ENCODE measurements at regions not wholly inside any gene's neighbourhood (a gene's known extent, or its start where the extent isn't known, plus 50 kb on each side); places are given as distances from the start of the nearest gene placed in this dataset.
A peak's percentile ranks its signal among the peaks of the same experiment; 100 is the strongest.
"Not testable (repeated sequence)": the region's sequence is repeated elsewhere in the genome, so short reads cannot be mapped to it uniquely, and the experiment has no call there.

DNA sequence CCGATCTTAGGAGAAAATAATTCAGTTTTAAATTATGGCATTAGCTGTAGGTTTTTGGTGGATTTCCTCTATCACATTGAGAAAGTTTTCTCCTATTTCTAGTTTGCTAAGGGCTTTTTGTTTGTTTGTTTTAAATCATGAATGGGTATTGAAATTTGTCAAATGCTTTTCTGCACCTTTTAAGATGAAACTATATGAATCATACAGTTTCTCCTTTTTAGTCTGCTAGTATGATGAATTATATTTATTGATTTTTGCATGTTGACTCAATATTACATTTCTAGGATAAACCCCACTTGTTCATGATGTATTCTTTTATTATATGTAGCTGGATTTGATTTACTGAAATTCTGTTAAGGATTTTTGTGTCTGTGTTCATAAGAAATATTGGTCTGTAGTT lies 70.3 kb upstream of the PIP4K2A start:
- Mint-ChIP-seq H3K4me3 (ENCODE audit: low read depth) (no peak overlapping the region), H3K27ac (peak overlapping the region; percentile 61), H3K27me3 (no peaks in the 10 kb centered on the region), H3K36me3 (ENCODE audit: insufficient read depth) (peaks cover 4% of the 10 kb centered on the region), H3K4me1 (ENCODE audit: low read depth) (peaks cover 27% of the 10 kb centered on the region), H3K9me3 (ENCODE audit: low read depth) (peaks cover 4% of the 10 kb centered on the region)
- DNase-seq (ENCODE audit: low spot score, unreplicated experiment) = no peak
- no peak for TF ChIP-seq CTCF (IDR thresholded peaks at IDR 0.05; ENCODE audit: unreplicated experiment)

DNA sequence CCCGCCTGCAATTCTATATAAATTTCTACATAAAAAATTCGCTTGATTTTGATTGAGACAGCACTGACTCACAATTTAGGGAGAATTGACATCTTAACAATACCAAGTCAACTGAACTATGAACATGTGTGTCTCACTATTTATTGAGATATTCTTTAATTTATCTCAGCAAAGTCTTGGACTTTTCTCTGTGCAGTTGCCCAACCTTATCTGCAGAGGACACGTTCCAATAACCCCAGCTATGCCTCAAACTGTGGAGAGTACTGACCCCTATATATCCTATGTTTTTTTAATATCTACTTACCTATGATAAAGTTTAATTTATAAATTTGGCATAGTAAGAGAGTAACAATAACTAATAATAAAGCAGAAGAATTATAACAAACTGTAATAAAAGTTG lies 69.4 kb upstream of the PIP4K2A start:
- Mint-ChIP-seq H3K27me3 (no peaks in the 10 kb centered on the region), H3K4me1 (ENCODE audit: low read depth) (peaks cover 27% of the 10 kb centered on the region), H3K9me3 (ENCODE audit: low read depth) (no peaks in the 10 kb centered on the region), H3K27ac (no peak overlapping the region), H3K4me3 (ENCODE audit: low read depth) (no peak overlapping the region), H3K36me3 (ENCODE audit: insufficient read depth) (no peaks in the 10 kb centered on the region)
- no peak for TF ChIP-seq CTCF (IDR thresholded peaks at IDR 0.05; ENCODE audit: unreplicated experiment)
- DNase-seq (ENCODE audit: low spot score, unreplicated experiment) = no peak

DNA sequence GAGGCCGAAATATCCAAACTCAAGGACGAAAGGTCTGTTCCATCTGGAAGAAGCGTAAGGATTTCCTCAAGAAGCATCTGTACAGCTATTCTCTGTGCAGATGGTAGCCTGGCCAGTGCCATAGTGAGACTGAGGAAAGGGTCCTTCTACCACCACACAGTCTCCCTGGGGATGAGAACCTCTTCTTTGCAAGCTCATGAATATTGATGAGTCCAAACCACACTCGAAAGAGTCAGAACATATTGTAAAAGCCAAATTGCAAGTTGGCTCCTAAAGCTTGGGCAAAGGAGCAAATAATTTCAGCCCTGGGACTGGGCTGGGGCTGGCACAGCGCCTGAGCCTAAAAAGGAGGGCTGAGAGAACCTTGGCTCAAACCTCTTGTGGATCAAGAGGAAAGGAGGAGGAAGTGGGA lies 66.1 kb upstream of the PIP4K2A start:
- no peak for TF ChIP-seq CTCF (IDR thresholded peaks at IDR 0.05; ENCODE audit: unreplicated experiment)
- Mint-ChIP-seq H3K36me3 (ENCODE audit: insufficient read depth) (no peaks in the 10 kb centered on the region), H3K4me1 (ENCODE audit: low read depth) (peaks cover 15% of the 10 kb centered on the region), H3K27me3 (no peaks in the 10 kb centered on the region), H3K27ac (no peak overlapping the region), H3K4me3 (ENCODE audit: low read depth) (no peak overlapping the region), H3K9me3 (ENCODE audit: low read depth) (peaks cover 3% of the 10 kb centered on the region)
- no peak for DNase-seq (ENCODE audit: low spot score, unreplicated experiment)

DNA sequence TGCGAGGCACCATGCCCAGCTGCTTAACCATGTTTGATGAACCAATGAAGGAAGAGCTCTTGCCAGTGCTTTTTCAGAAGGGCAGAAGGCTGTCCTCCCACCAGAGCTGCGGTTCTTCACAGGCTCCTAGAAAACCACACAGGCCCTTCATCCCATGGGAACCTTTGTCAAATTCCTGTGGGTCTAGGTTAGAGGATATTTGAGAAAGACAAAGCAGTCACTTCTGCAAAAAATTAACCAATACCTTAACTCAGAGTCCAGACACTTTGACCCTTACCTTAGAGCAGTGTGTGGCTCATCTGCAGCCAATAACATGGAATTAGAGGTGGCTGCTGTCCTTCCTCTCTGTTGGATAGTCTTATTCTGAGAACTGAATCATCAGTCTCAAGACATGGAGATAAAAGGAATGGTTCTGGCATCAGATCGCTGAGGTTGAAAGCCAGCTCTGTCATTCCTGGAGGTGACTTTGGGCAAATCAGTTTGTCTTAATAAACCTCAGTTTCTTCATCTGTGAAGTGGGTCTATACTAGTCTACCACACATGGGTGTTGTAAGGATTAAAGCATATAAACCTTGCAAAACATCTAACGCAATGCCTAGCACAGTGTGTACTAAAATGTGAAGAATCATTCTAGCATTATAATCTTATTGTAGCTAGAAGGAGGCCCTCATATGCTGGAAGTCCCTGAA lies 65.1 kb upstream of the PIP4K2A start:
- Mint-ChIP-seq H3K4me1 (ENCODE audit: low read depth) (peaks cover 7% of the 10 kb centered on the region), H3K4me3 (ENCODE audit: low read depth) (no peak overlapping the region), H3K27me3 (no peaks in the 10 kb centered on the region), H3K36me3 (ENCODE audit: insufficient read depth) (no peaks in the 10 kb centered on the region), H3K27ac (no peak overlapping the region), H3K9me3 (ENCODE audit: low read depth) (peaks cover 3% of the 10 kb centered on the region)
- no peak for TF ChIP-seq CTCF (IDR thresholded peaks at IDR 0.05; ENCODE audit: unreplicated experiment)
- no peak for DNase-seq (ENCODE audit: low spot score, unreplicated experiment)

DNA sequence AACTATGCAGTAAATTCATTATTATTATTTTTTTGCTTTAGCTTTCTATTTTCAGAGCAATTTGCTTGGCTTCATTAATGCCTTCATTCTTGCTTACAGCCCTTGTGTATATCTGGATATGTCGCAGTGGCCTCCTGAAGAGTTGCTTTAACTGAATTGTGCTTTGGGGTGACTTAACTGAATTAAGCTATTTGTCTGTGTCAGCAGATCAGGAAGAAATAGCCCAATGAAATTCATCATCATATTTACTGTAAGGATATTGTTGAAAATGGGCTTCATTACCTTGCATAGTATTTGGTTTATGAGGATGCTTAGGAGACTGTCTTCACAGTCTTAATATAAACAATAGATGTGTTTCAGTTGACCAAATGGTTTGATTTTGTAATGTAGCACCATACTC lies 59.7 kb upstream of the PIP4K2A start:
- H3K4me3 Mint-ChIP-seq (ENCODE audit: low read depth) = no peak overlapping the region
- DNase-seq (ENCODE audit: low spot score, unreplicated experiment) = no peak
- no peaks in the 10 kb centered on the region for H3K36me3 Mint-ChIP-seq (ENCODE audit: insufficient read depth)
- no peak for TF ChIP-seq CTCF (IDR thresholded peaks at IDR 0.05; ENCODE audit: unreplicated experiment)
- no peak overlapping the region for H3K27ac Mint-ChIP-seq
- H3K4me1 Mint-ChIP-seq (ENCODE audit: low read depth) = peaks cover 1% of the 10 kb centered on the region
- H3K27me3 Mint-ChIP-seq = no peaks in the 10 kb centered on the region
- peaks cover 6% of the 10 kb centered on the region for H3K9me3 Mint-ChIP-seq (ENCODE audit: low read depth)

- peaks cover 11% of the 10 kb centered on the region for H3K9me3 Mint-ChIP-seq (ENCODE audit: low read depth)
- H3K36me3 Mint-ChIP-seq (ENCODE audit: insufficient read depth); H3K4me1 Mint-ChIP-seq (ENCODE audit: low read depth); H3K27me3 Mint-ChIP-seq; H3K27ac Mint-ChIP-seq; H3K4me3 Mint-ChIP-seq (ENCODE audit: low read depth); DNase-seq (ENCODE audit: low spot score, unreplicated experiment): not testable (repeated sequence)
Observed at GRCh38 chr10:22771631-22772030, 57.3 kb upstream of the PIP4K2A start.
